Activated CD4-positive, alpha-beta T cell treated with anti-CD3 and anti-CD28 coated beads for 48 hours (primary cell): ENCODE measurements at regions not wholly inside any gene's neighbourhood (a gene's known extent, or its start where the extent isn't known, plus 50 kb on each side); places are given as distances from the start of the nearest gene placed in this dataset.

Experiments used
- DNase-seq: peaks from one replicate; pipeline ENCODE4 v3.0.0-alpha.2; 2020

DNA sequence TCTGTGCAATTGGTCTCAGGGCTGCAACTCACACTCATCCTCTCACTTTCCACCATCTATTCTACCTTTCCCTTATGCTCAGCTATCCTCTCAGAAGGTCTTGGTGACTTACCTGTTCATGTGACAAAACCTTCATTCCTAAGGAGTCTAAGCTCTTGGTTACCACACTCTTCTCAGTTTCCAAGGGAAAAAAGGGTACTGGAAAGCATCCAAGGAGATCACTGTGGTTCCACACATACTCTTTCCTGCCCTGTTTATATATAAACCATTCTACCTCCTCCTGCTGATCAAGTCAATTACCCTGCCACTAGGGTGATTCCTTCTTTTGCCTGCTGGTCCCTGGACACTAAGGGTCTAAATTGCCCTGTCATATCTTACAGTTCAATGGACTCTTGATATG lies 57.2 kb upstream of the MAML3 start:
- no peak for DNase-seq

DNA sequence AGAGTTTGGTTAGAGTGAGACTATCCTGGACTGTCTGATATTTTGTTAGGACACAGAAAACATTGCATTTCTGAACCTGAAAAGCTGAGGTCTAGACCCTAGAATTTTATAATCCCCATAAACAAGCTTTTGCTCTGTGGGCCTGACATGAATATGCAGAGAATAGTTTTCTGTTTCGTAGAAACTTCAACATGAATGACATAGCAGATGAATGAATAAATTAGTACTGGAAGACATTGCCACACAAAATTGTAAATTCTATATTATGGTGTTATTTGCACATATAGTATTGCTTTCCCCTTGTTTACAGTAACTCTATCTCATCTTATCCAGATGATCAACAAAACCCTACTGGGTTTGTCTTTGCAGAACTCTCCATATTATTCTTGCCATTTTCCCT lies 54.9 kb upstream of the MAML3 start:
- DNase-seq = no peak
